K562 (cell line): ENCODE measurements at regions not wholly inside any gene's neighbourhood (a gene's known extent, or its start where the extent isn't known, plus 50 kb on each side); places are given as distances from the start of the nearest gene placed in this dataset.

Source experiments
- ATAC-seq: fragments of 200-7000 bp; cut with Tn5 transposase; 3 replicates; pipeline ENCODE4 v1.9.1; 2020; ENCODE audit warnings: moderate library complexity
- BruUV-seq: library from RNA; stranded (reverse); fragments of 400-500 nt; replicated peaks from 2 replicates; lab custom pipeline; 2021; lab: Mats Ljungman, UMichigan
- CTCF ChIA-PET: fragments of 300-600 bp; formaldehyde crosslinking; extraction: SDS; loops from one replicate; lab custom pipeline; 2021; ENCODE audit warnings: low intra/inter-chr PET ratio; lab: Yijun Ruan, JAX
- POLR2A ChIA-PET: fragments of 300-600, 350-650 bp; sonication (Branson Sonifier 250); formaldehyde crosslinking; extraction: SDS; loops from one replicate; lab custom pipeline; 2021; ENCODE audit warnings: antibody characterized with exemption, inconsistent platforms; lab: Yijun Ruan, JAX
- DNase-seq, 4 experiments: peaks; one replicate each; pipeline versions ENCODE4 v3.0.0 to v3.0.0-alpha.2; 2011 to 2018; ENCODE audit warnings: low spot score in 3 of 4, mixed read lengths in 3 of 4; ENCODE audit errors: extremely low read depth in 1 of 4
- FAIRE-seq: peaks from 2 replicates; lab custom pipeline; 2011; peaks lifted over from hg19 to GRCh38; lab: Jason Lieb, UNC
- H2AFZ ChIP-seq: 2 replicates; pipeline ENCODE4 v1.6.0; 2011; ENCODE audit warnings: low read depth, low read length, control low read depth, inconsistent platforms
- H3K27ac ChIP-seq: fragments of 200-600 bp; 3 replicates; pipeline ENCODE4 v1.8.0; 2011; ENCODE audit warnings: low read depth, mild to moderate bottlenecking, control low read depth, inconsistent platforms, low read length, moderate library complexity, mixed read lengths; ENCODE audit errors: extremely low read depth
- H3K27me3 ChIP-seq, 2 experiments: fragments of 300-600 bp in 1 of 2; 2 replicates in 1 of 2; 3 replicates in 1 of 2; pipeline versions ENCODE4 v1.6.0 to v1.8.0; 2011; ENCODE audit warnings: inconsistent platforms in 2 of 2, low read length in 2 of 2, mild to moderate bottlenecking in 1 of 2, mixed read lengths in 1 of 2, moderate library complexity in 1 of 2; ENCODE audit not compliant: control insufficient read depth in 2 of 2, insufficient read depth in 2 of 2
- H3K36me3 ChIP-seq: fragments of 300-600 bp; 3 replicates; pipeline ENCODE4 v1.8.0; 2011; ENCODE audit warnings: mild to moderate bottlenecking, low read length, inconsistent platforms; ENCODE audit not compliant: control insufficient read depth, insufficient read depth
- H3K4me1 ChIP-seq, 2 experiments: fragments of 200-600 bp in 1 of 2; replicated peaks in 1 of 2; 2 replicates in 1 of 2; 3 replicates in 1 of 2; pipeline versions ENCODE4 v1.5.1 to v1.8.0; 2011; ENCODE audit warnings: inconsistent platforms in 2 of 2, low read length in 2 of 2, mild to moderate bottlenecking in 1 of 2, mixed read lengths in 1 of 2, moderate library complexity in 1 of 2; ENCODE audit not compliant: control insufficient read depth in 2 of 2, insufficient read depth in 2 of 2
- H3K4me2 ChIP-seq: 2 replicates; pipeline ENCODE4 v1.6.1; 2011; ENCODE audit warnings: low read length, control low read depth, inconsistent platforms, mixed read lengths; ENCODE audit not compliant: insufficient read depth
- H3K4me3 ChIP-seq: fragments of 200-600 bp; sonication (generic), shearing (Covaris generic); 2 replicates; pipeline ENCODE4 v1.5.1; 2016; ENCODE audit warnings: control low read depth, inconsistent platforms
- H3K79me2 ChIP-seq: fragments of 200-600 bp; 3 replicates; pipeline ENCODE4 v1.8.0; 2011; ENCODE audit warnings: low read length, inconsistent platforms; ENCODE audit not compliant: control insufficient read depth, insufficient read depth
- H3K9ac ChIP-seq, 2 experiments: 2 replicates each; pipeline versions ENCODE4 v1.6.0 to v1.6.1; 2011; ENCODE audit warnings: low read depth in 2 of 2, low read length in 2 of 2, control low read depth in 1 of 2, inconsistent platforms in 1 of 2, mild to moderate bottlenecking in 1 of 2, mixed read lengths in 1 of 2; ENCODE audit not compliant: insufficient read depth in 1 of 2
- H3K9me1 ChIP-seq: one replicate; pipeline ENCODE4 v1.6.0; 2011; ENCODE audit warnings: inconsistent platforms, mild to moderate bottlenecking, low read length, moderate library complexity; ENCODE audit not compliant: control insufficient read depth, insufficient read depth
- H3K9me3 ChIP-seq: replicated peaks from 2 replicates; pipeline ENCODE4 v1.5.1; 2011; ENCODE audit warnings: low read depth, low read length, inconsistent platforms; ENCODE audit not compliant: control insufficient read depth, insufficient read depth
- H4K20me1 ChIP-seq: replicated peaks from 2 replicates; pipeline ENCODE4 v1.6.1; 2011; ENCODE audit warnings: low read length, inconsistent platforms, mixed read lengths; ENCODE audit not compliant: control insufficient read depth, insufficient read depth
- CHD4 ChIP-seq: fragments of 200-600 bp; sonication (generic); IDR thresholded peaks from 3 replicates; pipeline ENCODE4 v1.6.1; 2012; ENCODE audit warnings: low read depth, mild to moderate bottlenecking, mixed read lengths, low read length, inconsistent platforms; ENCODE audit not compliant: insufficient read depth, insufficient replicate concordance, poor library complexity, severe bottlenecking
- CREBBP ChIP-seq: IDR thresholded peaks from one replicate; pipeline ENCODE4 v1.6.1; 2012; ENCODE audit warnings: low read depth, mild to moderate bottlenecking, control low read depth, inconsistent platforms, low read length
- CREM ChIP-seq: IDR thresholded peaks from 2 replicates; pipeline ENCODE4 v1.6.1; 2014; ENCODE audit warnings: antibody characterized with exemption, low read depth
- ELK1 ChIP-seq: sonication (generic); formaldehyde crosslinking; IDR thresholded peaks from 2 replicates; pipeline ENCODE4 v1.8.1; 2022; ENCODE audit warnings: missing genetic modification reagents
- MCM3 ChIP-seq: fragments of 450-650 bp; IDR thresholded peaks from 2 replicates; pipeline ENCODE4 v1.6.1; 2016
- ZFPM2 ChIP-seq: fragments of 250-450 bp; sonication (Bioruptor Pico); IDR thresholded peaks from 2 replicates; pipeline ENCODE4 v1.5.1; 2022; ENCODE audit warnings: mild to moderate bottlenecking
- ZNF384 ChIP-seq: IDR thresholded peaks from 2 replicates; pipeline ENCODE4 v1.6.1; 2012; ENCODE audit warnings: low read depth, low read length, improper control_type of control experiment
- ZNF764 ChIP-seq: fragments of 250-450 bp; sonication (Bioruptor Pico); IDR thresholded peaks from 2 replicates; pipeline ENCODE4 v1.4.0; 2020; ENCODE audit warnings: low read depth, mild to moderate bottlenecking, moderate library complexity
- WGBS: fragments of 100-300 bp; shearing (Covaris generic); methylation state at CpG from one replicate; pipeline ENCODE4 v1.1.6; 2016; ENCODE audit warnings: low coverage, mixed read lengths; ENCODE audit not compliant: insufficient coverage; ENCODE audit errors: missing lambda C conversion rate; 5-methylcytosine and 5-hydroxymethylcytosine counted together
- in situ Hi-C: fragments of 300-500 bp; cut with MboI; formaldehyde crosslinking; loops from 4 replicates; pipeline ENCODE4 v1.15.0; 2018; ENCODE audit warnings: inconsistent platforms, mixed read lengths
- intact Hi-C: fragments of 100-400 bp; cut with micrococcal nuclease; formaldehyde crosslinking; loops from 2 replicates; pipeline ENCODE4 v1.14.2; 2022
- TF ChIP-seq, protein P1 (sequence below): fragments of 450-650 bp; formaldehyde crosslinking; IDR thresholded peaks from 2 replicates; pipeline ENCODE4 v1.4.0; 2022; ENCODE audit warnings: mild to moderate bottlenecking, moderate library complexity

- H3K9me1 ChIP-seq, result no peaks in the 10 kb centered on the region
- WGBS, result 7% methylated on average over 5 of the region's 5 CpGs
- no peak overlapping the region for H3K4me3 ChIP-seq
- no TSS peak for BruUV-seq
- H3K4me1 ChIP-seq, result no peaks in the 10 kb centered on the region
- intact Hi-C loops (no loop called here), in situ Hi-C loops (no loop called here)
- H3K27ac ChIP-seq, result no peak overlapping the region
- H3K36me3 ChIP-seq, result no peaks in the 10 kb centered on the region
- H3K79me2 ChIP-seq, result no peaks in the 10 kb centered on the region
- H3K9me3 ChIP-seq, result no peaks in the 10 kb centered on the region; the same call in 1 of the 2 replicates
- FAIRE-seq (no peak), ATAC-seq (no peak), DNase-seq (no peak)
- ChIA-PET POLR2A (no interaction called here), CTCF (no interaction called here)
- H4K20me1 ChIP-seq, result no peaks in the 10 kb centered on the region
- H3K9ac ChIP-seq, result no peak overlapping the region
- no peak overlapping the region for H3K4me2 ChIP-seq
- no peak for TF ChIP-seq CREM
- TF ChIP-seq CREBBP, result no peak
- TF ChIP-seq, protein P1, sequence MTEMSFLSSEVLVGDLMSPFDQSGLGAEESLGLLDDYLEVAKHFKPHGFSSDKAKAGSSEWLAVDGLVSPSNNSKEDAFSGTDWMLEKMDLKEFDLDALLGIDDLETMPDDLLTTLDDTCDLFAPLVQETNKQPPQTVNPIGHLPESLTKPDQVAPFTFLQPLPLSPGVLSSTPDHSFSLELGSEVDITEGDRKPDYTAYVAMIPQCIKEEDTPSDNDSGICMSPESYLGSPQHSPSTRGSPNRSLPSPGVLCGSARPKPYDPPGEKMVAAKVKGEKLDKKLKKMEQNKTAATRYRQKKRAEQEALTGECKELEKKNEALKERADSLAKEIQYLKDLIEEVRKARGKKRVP, result no peak
- no peak for TF ChIP-seq ZNF764 (CRISPR knock-in tag)
- TF ChIP-seq ZFPM2 (CRISPR knock-in tag), result no peak
- no peak for TF ChIP-seq ZNF384
- H2AFZ ChIP-seq, result no peak overlapping the region
- H3K27me3 ChIP-seq, result no peaks in the 10 kb centered on the region
Observed at GRCh38 chr20:39773380-39774000, 811.3 kb downstream of the DHX35 start.

- Histone ChIP-seq H2AFZ (no peak overlapping the region), H3K79me2 (no peaks in the 10 kb centered on the region), H3K4me2 (no peak overlapping the region), H3K27ac (no peak overlapping the region), H3K27me3 (no peaks in the 10 kb centered on the region), H3K9ac (no peak overlapping the region), H3K4me1 (no peaks in the 10 kb centered on the region), H3K4me3 (no peak overlapping the region), H3K9me3 (peaks cover 2% of the 10 kb centered on the region; the same call in 1 of the 2 replicates), H3K9me1 (no peaks in the 10 kb centered on the region), H3K36me3 (no peaks in the 10 kb centered on the region), H4K20me1 (no peaks in the 10 kb centered on the region)
- intact Hi-C loops, result no loop called here
- TF ChIP-seq ELK1 (CRISPR knock-in tag) (no peak), MCM3 (no peak), CHD4 (no peak)
- 56% methylated on average over 1 of the region's 1 CpG for WGBS
- no peak for DNase-seq
- no TSS peak for BruUV-seq
- ChIA-PET POLR2A (no interaction called here), CTCF (no interaction called here)
- FAIRE-seq, result no peak
- in situ Hi-C loops, result no loop called here
- no peak for ATAC-seq
Observed at GRCh38 chr20:39767352-39767751, 805.2 kb downstream of the DHX35 start.
